ENCODE measurements at regions not wholly inside any gene's neighbourhood (a gene's known extent, or its start where the extent isn't known, plus 50 kb on each side); places are given as distances from the start of the nearest gene placed in this dataset.

- TF ChIP-seq PKNOX1 (IDR thresholded peaks at IDR 0.05) (no peak), HDGF (IDR thresholded peaks at IDR 0.05; ENCODE audit: borderline replicate concordance) (no peak), ZNF384 (IDR thresholded peaks at IDR 0.05) (no peak), FOXA1 (IDR thresholded peaks at IDR 0.05) (no peak), ELF4 (IDR thresholded peaks at IDR 0.05) (no peak)
- DNase-seq (ENCODE audit: extremely low spot score): no peak
- POLR2A ChIA-PET: no interaction called here
- CTCF ChIA-PET: no interaction called here
Measured at GRCh38 chr2:16260041-16260830, 319.9 kb downstream of the MYCN start.

- no peak for TF ChIP-seq FOXM1 (IDR thresholded peaks at IDR 0.05; ENCODE audit: borderline replicate concordance)
- TF ChIP-seq LEF1 (IDR thresholded peaks at IDR 0.05; ENCODE audit: borderline replicate concordance): no peak
- no peak for TF ChIP-seq SUZ12 (IDR thresholded peaks at IDR 0.05)
- no peak for TF ChIP-seq BHLHE40 (IDR thresholded peaks at IDR 0.05; ENCODE audit: borderline replicate concordance)
- no peak for TF ChIP-seq TARDBP (IDR thresholded peaks at IDR 0.05)
- TF ChIP-seq NFRKB (IDR thresholded peaks at IDR 0.05): no peak
- no peak for TF ChIP-seq HDGF (IDR thresholded peaks at IDR 0.05; ENCODE audit: borderline replicate concordance)
- TF ChIP-seq ELF4 (IDR thresholded peaks at IDR 0.05): no peak
- no peak for TF ChIP-seq SP1 (IDR thresholded peaks at IDR 0.05)
- POLR2A ChIA-PET: no interaction called here
- CTCF ChIA-PET: no interaction called here
- no peak for DNase-seq (ENCODE audit: extremely low spot score)
Measured at GRCh38 chr2:16259010-16259409, 318.7 kb downstream of the MYCN start.

- CTCF ChIA-PET: interaction anchor here (1.0 kb wide), 1 partner anchor 24 kb away, joined by 4 read pairs; no protein-coding TSS in a partner anchor
- TF ChIP-seq CTBP1 (IDR thresholded peaks at IDR 0.05; ENCODE audit: borderline replicate concordance) (no peak), ZNF384 (IDR thresholded peaks at IDR 0.05) (no peak), ELF4 (IDR thresholded peaks at IDR 0.05) (no peak), LEF1 (IDR thresholded peaks at IDR 0.05; ENCODE audit: borderline replicate concordance) (no peak), NFRKB (IDR thresholded peaks at IDR 0.05) (no peak), FOXK2 (IDR thresholded peaks at IDR 0.05) (no peak), ARNT (IDR thresholded peaks at IDR 0.05) (no peak), L3MBTL2 (conservative IDR thresholded peaks at IDR 0.05) (no peak), HDGF (IDR thresholded peaks at IDR 0.05; ENCODE audit: borderline replicate concordance) (no peak), SUZ12 (IDR thresholded peaks at IDR 0.05) (no peak), TARDBP (IDR thresholded peaks at IDR 0.05) (no peak), FOXM1 (IDR thresholded peaks at IDR 0.05; ENCODE audit: borderline replicate concordance) (no peak), SP1 (IDR thresholded peaks at IDR 0.05) (no peak)
- POLR2A ChIA-PET: no interaction called here
- DNase-seq (ENCODE audit: extremely low spot score): no peak
Measured at GRCh38 chr2:16258350-16258749, 318.0 kb downstream of the MYCN start.

- no peak for DNase-seq (ENCODE audit: extremely low spot score)
- CTCF ChIA-PET: interaction anchor here (1.0 kb wide), 1 partner anchor 25 kb away, joined by 4 read pairs; no protein-coding TSS in a partner anchor
- TF ChIP-seq NFRKB (IDR thresholded peaks at IDR 0.05) (no peak), FOXM1 (IDR thresholded peaks at IDR 0.05; ENCODE audit: borderline replicate concordance) (no peak), TARDBP (IDR thresholded peaks at IDR 0.05) (no peak)
- POLR2A ChIA-PET: no interaction called here
Measured at GRCh38 chr2:16257322-16258028, 317.1 kb downstream of the MYCN start.

GRCh38 chr2:16256601-16257321 lies 316.4 kb downstream of the MYCN start:
- POLR2A ChIA-PET: no interaction called here
- DNase-seq (ENCODE audit: extremely low spot score): no peak
- TF ChIP-seq SP1 (IDR thresholded peaks at IDR 0.05): no peak
- TF ChIP-seq ZNF384 (IDR thresholded peaks at IDR 0.05): no peak
- no peak for TF ChIP-seq LEF1 (IDR thresholded peaks at IDR 0.05; ENCODE audit: borderline replicate concordance)
- no peak for TF ChIP-seq FOXK2 (IDR thresholded peaks at IDR 0.05)
- no peak for TF ChIP-seq ARNT (IDR thresholded peaks at IDR 0.05)
- no peak for TF ChIP-seq BHLHE40 (IDR thresholded peaks at IDR 0.05; ENCODE audit: borderline replicate concordance)
- no peak for TF ChIP-seq HDGF (IDR thresholded peaks at IDR 0.05; ENCODE audit: borderline replicate concordance)
- no peak for TF ChIP-seq SUZ12 (IDR thresholded peaks at IDR 0.05)
- CTCF ChIA-PET: no interaction called here

GRCh38 chr2:16255120-16255519 lies 314.8 kb downstream of the MYCN start:
- TF ChIP-seq SUZ12 (IDR thresholded peaks at IDR 0.05): no peak
- no peak for TF ChIP-seq FOXM1 (IDR thresholded peaks at IDR 0.05; ENCODE audit: borderline replicate concordance)
- TF ChIP-seq BHLHE40 (IDR thresholded peaks at IDR 0.05; ENCODE audit: borderline replicate concordance): no peak
- TF ChIP-seq LEF1 (IDR thresholded peaks at IDR 0.05; ENCODE audit: borderline replicate concordance): no peak
- TF ChIP-seq ZNF384 (IDR thresholded peaks at IDR 0.05): no peak
- TF ChIP-seq L3MBTL2 (conservative IDR thresholded peaks at IDR 0.05): no peak
- no peak for TF ChIP-seq SP1 (IDR thresholded peaks at IDR 0.05)
- TF ChIP-seq FOXK2 (IDR thresholded peaks at IDR 0.05): no peak
- no peak for TF ChIP-seq ELF4 (IDR thresholded peaks at IDR 0.05)
- no peak for TF ChIP-seq TARDBP (IDR thresholded peaks at IDR 0.05)
- no peak for TF ChIP-seq FOXA1 (IDR thresholded peaks at IDR 0.05)
- TF ChIP-seq ARNT (IDR thresholded peaks at IDR 0.05): no peak
- no peak for TF ChIP-seq CTBP1 (IDR thresholded peaks at IDR 0.05; ENCODE audit: borderline replicate concordance)
- no peak for TF ChIP-seq HDGF (IDR thresholded peaks at IDR 0.05; ENCODE audit: borderline replicate concordance)
- no peak for TF ChIP-seq PKNOX1 (IDR thresholded peaks at IDR 0.05)
- TF ChIP-seq NFRKB (IDR thresholded peaks at IDR 0.05): no peak
- POLR2A ChIA-PET: no interaction called here
- no peak for DNase-seq (ENCODE audit: extremely low spot score)
- CTCF ChIA-PET: no interaction called here
